Activated T-helper 1 cell treated with anti-CD3 and anti-CD28 coated beads, Interleukin-12 subunit alpha, Interleukin-12 subunit beta, Interleukin-2, Interleukin-4 antibody, amounts not matched to agents 30 ng/mL and 10 ng/mL and 1 ng/mL, durations not matched to agents 14 hours and 24 hours and 36 hours (primary cell): ENCODE measurements at regions not wholly inside any gene's neighbourhood (a gene's known extent, or its start where the extent isn't known, plus 50 kb on each side); places are given as distances from the start of the nearest gene placed in this dataset.

Experiments used
- DNase-seq: peaks from one replicate; pipeline ENCODE4 v3.0.0; 2021; ENCODE audit warnings: low spot score
- H3K27ac Mint-ChIP-seq: one replicate; pipeline ENCODE4 v1.8.0; 2021; ENCODE audit warnings: mild to moderate bottlenecking, mixed read lengths
- H3K27me3 Mint-ChIP-seq: one replicate; pipeline ENCODE4 v1.8.0; 2022; ENCODE audit warnings: mild to moderate bottlenecking, moderate library complexity, mixed read lengths; ENCODE audit not compliant: insufficient read depth
- H3K36me3 Mint-ChIP-seq: one replicate; pipeline ENCODE4 v1.8.0; 2021; ENCODE audit warnings: low read depth, mixed read lengths
- H3K4me1 Mint-ChIP-seq: one replicate; pipeline ENCODE4 v1.8.0; 2021; ENCODE audit warnings: low read depth, mixed read lengths
- H3K4me3 Mint-ChIP-seq: one replicate; pipeline ENCODE4 v1.8.0; 2021; ENCODE audit warnings: mild to moderate bottlenecking, moderate library complexity, mixed read lengths
- H3K9me3 Mint-ChIP-seq: one replicate; pipeline ENCODE4 v1.8.0; 2021; ENCODE audit warnings: mixed read lengths
- intact Hi-C: fragments of 100-400 bp; cut with micrococcal nuclease; formaldehyde crosslinking; loops from one replicate; pipeline ENCODE4 v1.15.1; 2024

DNA sequence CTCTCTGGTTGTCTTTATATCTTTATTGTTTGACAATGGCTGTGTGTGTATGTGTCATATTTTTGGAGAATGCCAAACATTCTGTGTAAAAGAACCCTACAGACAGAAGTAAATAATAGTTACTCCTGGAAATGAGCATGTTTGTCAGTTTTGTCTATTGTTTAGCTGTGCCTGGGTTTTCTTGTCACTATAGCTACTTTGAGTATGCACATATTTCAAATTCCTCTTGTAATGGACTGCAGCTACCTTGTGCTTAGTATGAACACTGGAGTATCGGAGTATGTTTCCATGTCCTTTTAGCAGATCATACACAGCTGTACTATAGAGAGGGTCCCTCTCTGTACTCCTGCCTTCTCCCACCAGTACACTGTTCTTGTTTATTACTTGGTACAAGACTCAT, 58.0 kb upstream of the DOCK10 start:
- H3K9me3 Mint-ChIP-seq: no peaks in the 10 kb centered on the region
- DNase-seq: no peak
- no peaks in the 10 kb centered on the region for H3K27me3 Mint-ChIP-seq
- no peaks in the 10 kb centered on the region for H3K4me1 Mint-ChIP-seq
- H3K36me3 Mint-ChIP-seq: no peaks in the 10 kb centered on the region
- H3K27ac Mint-ChIP-seq: no peak overlapping the region
- no peak overlapping the region for H3K4me3 Mint-ChIP-seq
- intact Hi-C loops: no loop called here

GRCh38 chr2:225097035-225097434, 54.8 kb upstream of the DOCK10 start:
- Mint-ChIP-seq H3K4me1 (no peaks in the 10 kb centered on the region), H3K9me3 (no peaks in the 10 kb centered on the region), H3K27ac (no peak overlapping the region), H3K36me3 (peaks cover 3% of the 10 kb centered on the region), H3K27me3 (peaks cover 6% of the 10 kb centered on the region), H3K4me3 (no peak overlapping the region)
- intact Hi-C loops: no loop called here
- no peak for DNase-seq
